Lung (tissue), 11 donors: ENCODE measurements at regions not wholly inside any gene's neighbourhood (a gene's known extent, or its start where the extent isn't known, plus 50 kb on each side); places are given as distances from the start of the nearest gene placed in this dataset.
A peak's percentile ranks its signal among the peaks of the same experiment; 100 is the strongest.
"Not testable (repeated sequence)": the region's sequence is repeated elsewhere in the genome, so short reads cannot be mapped to it uniquely, and the experiment has no call there.

Source experiments
- ATAC-seq: fragments of 200-7000 bp; cut with Tn5 transposase; one replicate; pipeline ENCODE4 v1.9.1; 2020; ENCODE audit warnings: moderate number of reproducible peaks; ENCODE audit not compliant: insufficient read depth, low FRiP score
- DNase-seq, 3 donors: peaks; one replicate each; pipeline ENCODE4 v3.0.0-alpha.2; 2013 to 2017
- H3K27ac ChIP-seq, 2 donors: one replicate each; pipeline ENCODE4 v1.5.1; 2013; ENCODE audit warnings: mild to moderate bottlenecking in 2 of 2, moderate library complexity in 2 of 2, control low read depth in 1 of 2, inconsistent platforms in 1 of 2, low read depth in 1 of 2, low read length in 1 of 2
- H3K27me3 ChIP-seq, 3 donors: one replicate each; pipeline ENCODE4 v1.5.1; 2013; ENCODE audit warnings: low read length in 2 of 3; ENCODE audit not compliant: control insufficient read depth in 3 of 3, insufficient read depth in 3 of 3
- H3K36me3 ChIP-seq, 4 donors: one replicate each; pipeline ENCODE4 v1.5.1; 2013; ENCODE audit warnings: low read length in 4 of 4, mild to moderate bottlenecking in 1 of 4, moderate library complexity in 1 of 4; ENCODE audit not compliant: control insufficient read depth in 4 of 4, insufficient read depth in 4 of 4
- H3K4me1 ChIP-seq, 5 donors: one replicate each; pipeline ENCODE4 v1.5.1; 2013; ENCODE audit warnings: low read length in 5 of 5, mild to moderate bottlenecking in 2 of 5, moderate library complexity in 1 of 5; ENCODE audit not compliant: control insufficient read depth in 5 of 5, insufficient read depth in 5 of 5
- H3K4me3 ChIP-seq: one replicate; pipeline ENCODE4 v1.5.1; 2013; ENCODE audit warnings: mild to moderate bottlenecking, control low read depth, moderate library complexity
- H3K9ac ChIP-seq, 2 donors: one replicate each; pipeline ENCODE4 v1.5.1; 2013; ENCODE audit warnings: low read length in 2 of 2, control low read depth in 1 of 2; ENCODE audit not compliant: insufficient read depth in 1 of 2
- H3K9me3 ChIP-seq, 4 donors: one replicate each; pipeline ENCODE4 v1.5.1; 2013; ENCODE audit warnings: low read length in 3 of 4, mild to moderate bottlenecking in 1 of 4, moderate library complexity in 1 of 4; ENCODE audit not compliant: control insufficient read depth in 4 of 4, insufficient read depth in 3 of 4
- CTCF ChIP-seq: IDR thresholded peaks from 2 replicates; pipeline ENCODE4 v1.5.1; 2012; ENCODE audit warnings: mild to moderate bottlenecking; ENCODE audit errors: control extremely low read depth, extremely low read depth
- WGBS, 2 donors: extraction: QIAGEN DNeasy Blood & Tissue Kit; methylation state at CpG; one replicate each; pipeline ENCODE4 v1.1.7; 2013; 5-methylcytosine and 5-hydroxymethylcytosine counted together
- donor health status: control.
- donor health status: control.
- donor health status: Bipolar disorder and iron deficiency.
- donor health status: healthy.
- donor health status: DM: yes; HTN: yes; CAD: no.

GRCh38 chr5:167426501-167426900, 864.9 kb upstream of the WWC1 start:
- Histone ChIP-seq H3K9me3 (no peaks in the 10 kb centered on the region), H3K4me1 (no peaks in the 10 kb centered on the region), H3K27ac (no peak overlapping the region), H3K36me3 (no peaks in the 10 kb centered on the region), H3K9ac (no peak overlapping the region), H3K4me3 (no peak overlapping the region), H3K27me3 (peaks cover 0 to 4% (median 0%) of the 10 kb centered on the region in 3 donors)
- no peak for TF ChIP-seq CTCF
- 62 to 78% methylated on average over 3 of the region's 3 CpGs for WGBS, 2 donors
- ATAC-seq (no peak), DNase-seq (no peak)

- not testable (repeated sequence) for ATAC-seq
Measured at GRCh38 chr5:167427641-167428040, 863.8 kb upstream of the WWC1 start.

GRCh38 chr5:167440846-167441245, 850.6 kb upstream of the WWC1 start:
- no peak overlapping the region for H3K4me3 ChIP-seq
- DNase-seq, result no peak
- TF ChIP-seq CTCF, result no peak
- no peak for ATAC-seq
- no peaks in the 10 kb centered on the region for H3K4me1 ChIP-seq
- 55 to 59% methylated on average over 3 of the region's 3 CpGs for WGBS, 2 donors
- no peaks in the 10 kb centered on the region for H3K27me3 ChIP-seq
- no peak overlapping the region for H3K9ac ChIP-seq
- H3K9me3 ChIP-seq, result no peaks in the 10 kb centered on the region
- H3K36me3 ChIP-seq, result no peaks in the 10 kb centered on the region
- H3K27ac ChIP-seq, result no peak overlapping the region

More at GRCh38 chr5:167427641-167428040, 863.8 kb upstream of the WWC1 start:
- not testable (repeated sequence) for H3K36me3 ChIP-seq, H3K4me1 ChIP-seq, H3K9ac ChIP-seq, H3K9me3 ChIP-seq, H3K27me3 ChIP-seq, H3K4me3 ChIP-seq, DNase-seq, H3K27ac ChIP-seq
- WGBS, 2 donors, result 87 to 89% methylated on average over 10 of the region's 10 CpGs

GRCh38 chr5:167442922-167443321, 848.5 kb upstream of the WWC1 start:
- no peak for ATAC-seq
- TF ChIP-seq CTCF, result no peak
- peak in 2 of 3 donors; percentile 68 to 72 for DNase-seq
- H3K36me3 ChIP-seq, result no peaks in the 10 kb centered on the region
- no peak overlapping the region for H3K27ac ChIP-seq
- H3K4me1 ChIP-seq, result peaks cover 0 to 4% (median 0%) of the 10 kb centered on the region in 5 donors
- WGBS, 2 donors, result 73% methylated on average over 2 of the region's 2 CpGs
- H3K27me3 ChIP-seq, result no peaks in the 10 kb centered on the region
- no peaks in the 10 kb centered on the region for H3K9me3 ChIP-seq
- H3K4me3 ChIP-seq, result no peak overlapping the region
- H3K9ac ChIP-seq, result no peak overlapping the region
